ENCODE measurements at regions not wholly inside any gene's neighbourhood (a gene's known extent, or its start where the extent isn't known, plus 50 kb on each side); places are given as distances from the start of the nearest gene placed in this dataset.

- Histone ChIP-seq H2AFZ (ENCODE audit: control insufficient read depth, low read length) (no peak overlapping the region), H4K20me1 (ENCODE audit: control insufficient read depth, extremely low read depth, insufficient read depth, low read length) (no peaks in the 10 kb centered on the region), H3K36me3 (ENCODE audit: control insufficient read depth in 2 of 2, extremely low read depth in 1 of 2, insufficient read depth in 2 of 2, low read length in 2 of 2) (no peaks in the 10 kb centered on the region), H3K4me2 (ENCODE audit: control insufficient read depth, extremely low read depth, insufficient read depth, low read depth, low read length) (no peak overlapping the region), H3K4me1 (ENCODE audit: control insufficient read depth, extremely low read depth, insufficient read depth, low read length) (no peaks in the 10 kb centered on the region), H3K27ac (ENCODE audit: control insufficient read depth, insufficient read depth, low read length) (no peak overlapping the region), H3K9me3 (ENCODE audit: control insufficient read depth, low read depth, low read length) (no peaks in the 10 kb centered on the region), H3K9ac (ENCODE audit: control insufficient read depth, extremely low read depth, insufficient read depth, low read length) (no peak overlapping the region), H3K79me2 (ENCODE audit: control insufficient read depth, insufficient read depth, low read length) (no peaks in the 10 kb centered on the region), H3K9me1 (ENCODE audit: control insufficient read depth, extremely low read depth, insufficient read depth, low read length) (no peaks in the 10 kb centered on the region), H3K4me3 (ENCODE audit: control insufficient read depth in 2 of 3, extremely low read depth in 1 of 3, insufficient read depth in 2 of 3, low read depth in 1 of 3, low read length in 3 of 3) (no peak overlapping the region), H3K27me3 (ENCODE audit: control insufficient read depth, extremely low read depth, insufficient read depth, low read length) (no peaks in the 10 kb centered on the region)
- dilution Hi-C loops (cut with MboI; ENCODE audit: extremely low pct_ligation_motif_present, low sequenced_read_pairs) = no loop called here
- TF ChIP-seq CTCF (optimal IDR thresholded peaks at IDR 0.05 in 1 of 3, IDR thresholded peaks at IDR 0.05 in 1 of 3, conservative IDR thresholded peaks at IDR 0.05 in 1 of 3; ENCODE audit: extremely low read depth in 1 of 3, insufficient read depth in 2 of 3, low read length in 3 of 3) = no peak
- TF ChIP-seq EZH2 (IDR thresholded peaks at IDR 0.05; ENCODE audit: low read length) = no peak
- no peak for DNase-seq (ENCODE audit: low read depth, low spot score)
- no peak for FAIRE-seq
Measured at GRCh38 chr15:97084650-97085049, 754.1 kb downstream of the NR2F2 start.

GRCh38 chr15:97085731-97086130 is 755.2 kb downstream of the NR2F2 start:
- FAIRE-seq (no peak), DNase-seq (ENCODE audit: low read depth, low spot score) (no peak)

More at GRCh38 chr15:97085731-97086130, 755.2 kb downstream of the NR2F2 start:
- H3K27me3 ChIP-seq (ENCODE audit: control insufficient read depth, extremely low read depth, insufficient read depth, low read length) = no peaks in the 10 kb centered on the region
- dilution Hi-C loops (cut with MboI; ENCODE audit: extremely low pct_ligation_motif_present, low sequenced_read_pairs) = no loop called here
- no peaks in the 10 kb centered on the region for H3K79me2 ChIP-seq (ENCODE audit: control insufficient read depth, insufficient read depth, low read length)
- H3K9me3 ChIP-seq (ENCODE audit: control insufficient read depth, low read depth, low read length) = no peaks in the 10 kb centered on the region
- no peaks in the 10 kb centered on the region for H4K20me1 ChIP-seq (ENCODE audit: control insufficient read depth, extremely low read depth, insufficient read depth, low read length)
- no peak overlapping the region for H2AFZ ChIP-seq (ENCODE audit: control insufficient read depth, low read length)
- H3K4me3 ChIP-seq (ENCODE audit: control insufficient read depth in 2 of 3, extremely low read depth in 1 of 3, insufficient read depth in 2 of 3, low read depth in 1 of 3, low read length in 3 of 3) = no peak overlapping the region
- no peaks in the 10 kb centered on the region for H3K9me1 ChIP-seq (ENCODE audit: control insufficient read depth, extremely low read depth, insufficient read depth, low read length)
- H3K9ac ChIP-seq (ENCODE audit: control insufficient read depth, extremely low read depth, insufficient read depth, low read length) = no peak overlapping the region
- H3K4me1 ChIP-seq (ENCODE audit: control insufficient read depth, extremely low read depth, insufficient read depth, low read length) = no peaks in the 10 kb centered on the region
- H3K27ac ChIP-seq (ENCODE audit: control insufficient read depth, insufficient read depth, low read length) = no peak overlapping the region
- H3K36me3 ChIP-seq (ENCODE audit: control insufficient read depth in 2 of 2, extremely low read depth in 1 of 2, insufficient read depth in 2 of 2, low read length in 2 of 2) = no peaks in the 10 kb centered on the region
- TF ChIP-seq EZH2 (IDR thresholded peaks at IDR 0.05; ENCODE audit: low read length) = no peak
- no peak for TF ChIP-seq CTCF (optimal IDR thresholded peaks at IDR 0.05 in 1 of 3, IDR thresholded peaks at IDR 0.05 in 1 of 3, conservative IDR thresholded peaks at IDR 0.05 in 1 of 3; ENCODE audit: extremely low read depth in 1 of 3, insufficient read depth in 2 of 3, low read length in 3 of 3)
- H3K4me2 ChIP-seq (ENCODE audit: control insufficient read depth, extremely low read depth, insufficient read depth, low read depth, low read length) = no peak overlapping the region
